Thyroid gland (tissue), 4 donors: ENCODE measurements at regions not wholly inside any gene's neighbourhood (a gene's known extent, or its start where the extent isn't known, plus 50 kb on each side); places are given as distances from the start of the nearest gene placed in this dataset.

Experiments
- DNase-seq, 2 donors: peaks; one replicate each; pipeline ENCODE4 v3.0.0-alpha.2; 2019
- H3K27ac ChIP-seq, 3 donors: fragments of 200-600 bp; sonication (generic); 1 replicate in 2 of 3; 2 replicates in 1 of 3; pipeline ENCODE4 v1.5.1; 2016 to 2019; ENCODE audit warnings: mild to moderate bottlenecking in 1 of 3, moderate library complexity in 1 of 3
- H3K27me3 ChIP-seq: fragments of 200-600 bp; sonication (generic); one replicate; pipeline ENCODE4 v1.5.1; 2019
- H3K36me3 ChIP-seq, 2 donors: fragments of 200-600 bp; sonication (generic); one replicate each; pipeline ENCODE4 v1.5.1; 2016 to 2019
- H3K4me1 ChIP-seq, 2 donors: fragments of 200-600 bp; sonication (generic); one replicate each; pipeline ENCODE4 v1.5.1; 2017 to 2019
- H3K4me3 ChIP-seq, 3 donors: fragments of 200-600 bp; sonication (generic); replicated peaks in 1 of 3; 1 replicate in 2 of 3; 2 replicates in 1 of 3; pipeline ENCODE4 v1.5.1; 2016; ENCODE audit warnings: mild to moderate bottlenecking in 1 of 3
- H3K9me3 ChIP-seq: fragments of 200-600 bp; sonication (generic); one replicate; pipeline ENCODE4 v1.5.1; 2017
- CTCF ChIP-seq, 6 experiments: fragments of 200-600 bp in 3 of 6; fragments of 450-650 bp in 3 of 6; sonication (generic) in 3 of 6; IDR thresholded peaks; one replicate each; pipeline ENCODE4 v1.5.1; 2016 to 2019; ENCODE audit warnings: antibody characterized with exemption in 6 of 6, mild to moderate bottlenecking in 2 of 6, inconsistent platforms in 1 of 6, moderate library complexity in 1 of 6
- POLR2A ChIP-seq, 2 donors: fragments of 450-650 bp; IDR thresholded peaks; one replicate each; pipeline ENCODE4 v1.6.1; 2017; ENCODE audit warnings: antibody characterized with exemption in 2 of 2, mild to moderate bottlenecking in 2 of 2, moderate library complexity in 1 of 2
- WGBS, 2 donors: methylation state at CpG; one replicate each; pipeline ENCODE4 v1.1.5; 2017; 5-methylcytosine and 5-hydroxymethylcytosine counted together
- intact Hi-C: fragments of 100-400 bp; cut with DNase I; formaldehyde crosslinking; loops from one replicate; pipeline ENCODE4 v1.15.1; 2023

DNA sequence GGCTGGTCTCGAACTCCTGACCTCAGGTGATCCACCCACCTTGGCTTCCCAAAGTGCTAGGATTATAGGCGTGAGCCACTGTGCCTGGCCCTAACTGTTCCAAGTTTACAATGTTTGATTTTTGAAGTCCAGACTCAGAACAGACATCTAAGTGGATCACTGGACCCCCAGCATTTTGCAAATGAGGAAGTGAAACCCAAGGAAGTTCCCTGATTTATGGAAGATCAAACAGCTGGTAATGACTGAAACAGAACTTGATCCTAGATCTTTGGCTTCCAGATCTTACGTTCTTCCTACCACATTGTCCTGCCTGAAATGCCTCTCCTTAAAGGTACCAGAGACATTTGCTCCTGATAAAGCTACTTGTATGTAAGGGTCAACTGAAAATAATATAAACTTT is 58.3 kb upstream of the NCOA1 start:
- TF ChIP-seq CTCF (IDR thresholded peaks at IDR 0.05) (no peak), POLR2A (IDR thresholded peaks at IDR 0.05) (no peak)
- no peak overlapping the region for H3K27ac ChIP-seq
- WGBS, 2 donors = 84 to 87% methylated on average over 3 of the region's 3 CpGs
- H3K9me3 ChIP-seq = no peaks in the 10 kb centered on the region
- no peaks in the 10 kb centered on the region for H3K36me3 ChIP-seq
- intact Hi-C loops = no loop called here
- no peak for DNase-seq
- no peaks in the 10 kb centered on the region for H3K27me3 ChIP-seq
- H3K4me1 ChIP-seq = peaks cover 12 to 16% of the 10 kb centered on the region in 2 donors
- H3K4me3 ChIP-seq = no peak overlapping the region

DNA sequence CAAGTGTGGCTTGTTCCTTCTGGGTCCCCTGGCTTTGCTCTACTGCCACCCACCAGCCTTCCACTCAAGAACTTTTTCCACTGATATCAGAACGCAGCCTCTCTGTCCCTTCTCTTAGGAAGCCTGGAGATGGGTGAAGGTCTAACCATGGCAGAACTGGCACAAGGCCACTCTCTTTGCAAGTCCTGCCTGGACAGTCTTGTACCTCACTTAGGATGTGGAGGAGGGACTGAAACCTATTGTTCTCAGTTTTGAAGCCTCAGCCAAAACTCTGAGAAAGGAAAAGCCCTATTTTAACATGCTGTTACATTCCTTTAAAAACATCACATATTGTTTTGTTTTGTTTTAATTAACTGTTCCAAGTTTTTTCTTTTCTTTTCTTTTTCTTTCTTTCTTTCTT is 58.9 kb upstream of the NCOA1 start:
- no peaks in the 10 kb centered on the region for H3K9me3 ChIP-seq
- H3K4me1 ChIP-seq = peaks cover 12 to 16% of the 10 kb centered on the region in 2 donors
- H3K27ac ChIP-seq = no peak overlapping the region
- DNase-seq = no peak
- intact Hi-C loops = no loop called here
- no peaks in the 10 kb centered on the region for H3K27me3 ChIP-seq
- 92 to 94% methylated on average over 1 of the region's 1 CpG for WGBS, 2 donors
- TF ChIP-seq POLR2A (IDR thresholded peaks at IDR 0.05) (no peak), CTCF (IDR thresholded peaks at IDR 0.05) (no peak)
- no peaks in the 10 kb centered on the region for H3K36me3 ChIP-seq
- H3K4me3 ChIP-seq = no peak overlapping the region

DNA sequence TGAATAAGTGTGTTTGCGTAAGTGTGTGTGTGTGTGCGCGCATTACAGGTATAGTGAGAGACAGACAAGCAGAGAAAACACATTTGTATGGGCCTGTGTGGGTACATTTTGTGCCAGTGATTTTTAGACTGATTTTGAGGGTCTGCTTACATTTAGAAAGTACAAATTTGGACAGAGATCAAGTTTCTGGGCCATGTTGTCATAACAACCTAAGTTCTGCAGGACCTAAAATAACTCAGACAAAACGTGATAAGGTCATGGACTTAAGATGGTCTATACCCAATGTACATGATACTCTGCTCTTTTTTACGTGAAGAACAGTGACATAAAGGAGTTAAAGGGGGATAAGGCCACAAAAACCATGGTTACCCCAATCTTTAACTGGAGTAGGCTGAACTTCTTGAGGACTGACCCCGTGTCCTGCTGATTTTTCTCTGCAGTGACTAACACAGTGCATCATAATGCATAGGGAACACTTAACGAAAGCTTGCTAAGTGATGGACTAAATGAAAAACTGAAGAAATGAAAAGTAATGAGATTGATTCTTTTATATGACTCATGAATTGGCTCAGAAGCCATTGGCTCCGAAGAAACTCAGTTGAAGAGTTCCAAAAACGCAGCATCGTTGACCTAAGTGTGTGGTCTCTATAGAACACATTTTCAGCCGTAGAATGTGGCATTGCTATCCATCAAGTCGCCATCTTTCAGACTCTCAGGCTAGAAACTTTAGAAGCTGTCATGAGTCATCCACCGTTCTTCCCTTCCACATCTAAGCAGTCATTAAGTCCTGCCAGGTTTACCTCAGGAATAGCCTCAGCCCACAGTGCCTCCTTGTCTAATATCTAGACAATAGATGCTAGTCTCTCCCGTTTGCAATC is 61.6 kb upstream of the NCOA1 start:
- no peak for TF ChIP-seq CTCF (IDR thresholded peaks at IDR 0.05)
- no peak for TF ChIP-seq POLR2A (IDR thresholded peaks at IDR 0.05)
- no peak overlapping the region for H3K4me3 ChIP-seq
- H3K27me3 ChIP-seq = no peaks in the 10 kb centered on the region
- H3K4me1 ChIP-seq = no peaks in the 10 kb centered on the region
- 75 to 77% methylated on average over 14 of the region's 14 CpGs for WGBS, 2 donors
- H3K36me3 ChIP-seq = no peaks in the 10 kb centered on the region
- H3K9me3 ChIP-seq = no peaks in the 10 kb centered on the region
- intact Hi-C loops = no loop called here
- DNase-seq = no peak
- no peak overlapping the region for H3K27ac ChIP-seq

- Histone ChIP-seq H3K36me3 (no peaks in the 10 kb centered on the region), H3K9me3 (no peaks in the 10 kb centered on the region), H3K4me1 (peaks cover 16 to 18% of the 10 kb centered on the region in 2 donors), H3K27ac (no peak overlapping the region), H3K27me3 (no peaks in the 10 kb centered on the region), H3K4me3 (no peak overlapping the region)
- no peak for DNase-seq
- TF ChIP-seq POLR2A (IDR thresholded peaks at IDR 0.05) = no peak
- no peak for TF ChIP-seq CTCF (IDR thresholded peaks at IDR 0.05)
- 83 to 88% methylated on average over 3 of the region's 3 CpGs for WGBS, 2 donors
- intact Hi-C loops = no loop called here
Measured at GRCh38 chr2:24424387-24424786, 64.1 kb upstream of the ITSN2 start.

GRCh38 chr2:24423095-24423494 is 62.8 kb upstream of the ITSN2 start:
- intact Hi-C loops = no loop called here

More at GRCh38 chr2:24423095-24423494, 62.8 kb upstream of the ITSN2 start:
- H3K27ac ChIP-seq = peak overlapping the region in 1 of 3 donors; percentile 24
- no peaks in the 10 kb centered on the region for H3K36me3 ChIP-seq
- H3K27me3 ChIP-seq = no peaks in the 10 kb centered on the region
- H3K9me3 ChIP-seq = no peaks in the 10 kb centered on the region
- peak; percentile 64 to 68 for DNase-seq
- WGBS, 2 donors = 35 to 54% methylated on average over 3 of the region's 3 CpGs
- no peak overlapping the region for H3K4me3 ChIP-seq
- peaks cover 16 to 18% of the 10 kb centered on the region in 2 donors for H3K4me1 ChIP-seq
- TF ChIP-seq POLR2A (IDR thresholded peaks at IDR 0.05) = no peak
- no peak for TF ChIP-seq CTCF (IDR thresholded peaks at IDR 0.05)
